ENCODE measurements at regions not wholly inside any gene's neighbourhood (a gene's known extent, or its start where the extent isn't known, plus 50 kb on each side); places are given as distances from the start of the nearest gene placed in this dataset.

- TF ChIP-seq JUNB (IDR thresholded peaks at IDR 0.05), result no peak
- no peak for TF ChIP-seq MAX (IDR thresholded peaks at IDR 0.05)
Measured at GRCh38 chr10:111498560-111498959, 421.7 kb downstream of the ADRA2A start (continued).

GRCh38 chr10:111504376-111504775 is 427.5 kb downstream of the ADRA2A start:
- no peak for FAIRE-seq

GRCh38 chr10:111506266-111507034 is 429.6 kb downstream of the ADRA2A start:
- ChIA-PET POLR2A (no interaction called here), CTCF (no interaction called here)
- no peak for ATAC-seq
- Histone ChIP-seq H3K9me3 (no peaks in the 10 kb centered on the region), H3K4me1 (no peaks in the 10 kb centered on the region), H3K4me3 (no peak overlapping the region), H3K4me2 (no peak overlapping the region), H3K27ac (no peak overlapping the region)
- no peak for FAIRE-seq
- whole genome bisulfite sequencing (ENCODE audit: missing lambda C conversion rate), result under 1% methylated on average over 3 of the region's 3 CpGs
- DNase-seq (ENCODE audit: low read depth in 1 of 2, low spot score in 1 of 2), result no peak
- TF ChIP-seq EP300 (IDR thresholded peaks at IDR 0.05) (no peak), HOXA7 (CRISPR knock-in tag; IDR thresholded peaks at IDR 0.05) (no peak), ZNF302 (CRISPR knock-in tag; IDR thresholded peaks at IDR 0.05) (no peak), JUN (IDR thresholded peaks at IDR 0.05) (no peak), HOXB5 (CRISPR knock-in tag; IDR thresholded peaks at IDR 0.05) (no peak), JUNB (IDR thresholded peaks at IDR 0.05) (no peak), RCOR1 (IDR thresholded peaks at IDR 0.05; ENCODE audit: low read depth, low read length) (no peak), MYC (IDR thresholded peaks at IDR 0.05; ENCODE audit: borderline replicate concordance, low read length) (no peak), CHD4 (IDR thresholded peaks at IDR 0.05; ENCODE audit: borderline replicate concordance) (no peak), RAD21 (conservative IDR thresholded peaks at IDR 0.05 in 1 of 2, IDR thresholded peaks at IDR 0.05 in 1 of 2) (no peak), CBX2 (IDR thresholded peaks at IDR 0.05; ENCODE audit: borderline replicate concordance, low read depth) (no peak), ZSCAN20 (CRISPR knock-in tag; IDR thresholded peaks at IDR 0.05) (no peak), EHMT2 (IDR thresholded peaks at IDR 0.05; ENCODE audit: low read depth) (no peak), HMGXB4 (CRISPR knock-in tag; IDR thresholded peaks at IDR 0.05; ENCODE audit: borderline replicate concordance) (no peak), HES2 (IDR thresholded peaks at IDR 0.05) (no peak), RARB (CRISPR knock-in tag; IDR thresholded peaks at IDR 0.05) (no peak), MAFK (IDR thresholded peaks at IDR 0.05; ENCODE audit: partially characterized antibody) (no peak)

More at GRCh38 chr10:111504376-111504775, 427.5 kb downstream of the ADRA2A start:
- H3K4me3 ChIP-seq, result no peak overlapping the region
- H3K9me3 ChIP-seq, result no peaks in the 10 kb centered on the region
- TF ChIP-seq USF2 (IDR thresholded peaks at IDR 0.05) (no peak), HOXB13 (CRISPR knock-in tag; IDR thresholded peaks at IDR 0.05; ENCODE audit: low read depth) (no peak), POLR2A (IDR thresholded peaks at IDR 0.05; ENCODE audit: low read length) (no peak), CBX8 (IDR thresholded peaks at IDR 0.05) (no peak), SREBF2 (IDR thresholded peaks at IDR 0.05) (no peak), CEBPB (IDR thresholded peaks at IDR 0.05) (no peak), ELK1 (IDR thresholded peaks at IDR 0.05; ENCODE audit: low read depth, low read length) (no peak), ZFP36 (IDR thresholded peaks at IDR 0.05; ENCODE audit: borderline replicate concordance, partially characterized antibody) (no peak), ATOH8 (CRISPR knock-in tag; IDR thresholded peaks at IDR 0.05; ENCODE audit: low read depth) (no peak), RCOR1 (IDR thresholded peaks at IDR 0.05; ENCODE audit: low read depth, low read length) (no peak), HEYL (CRISPR knock-in tag; IDR thresholded peaks at IDR 0.05) (no peak), ZSCAN20 (CRISPR knock-in tag; IDR thresholded peaks at IDR 0.05) (no peak), JUNB (IDR thresholded peaks at IDR 0.05) (no peak), RARB (CRISPR knock-in tag; IDR thresholded peaks at IDR 0.05) (no peak)
- H3K27ac ChIP-seq, result no peak overlapping the region
- no peak for ATAC-seq
- DNase-seq (ENCODE audit: low read depth in 1 of 2, low spot score in 1 of 2), result no peak
- ChIA-PET CTCF (no interaction called here), POLR2A (no interaction called here)
- H3K4me2 ChIP-seq, result no peak overlapping the region
- H3K4me1 ChIP-seq, result no peaks in the 10 kb centered on the region
